ENCODE measurements at regions not wholly inside any gene's neighbourhood (a gene's known extent, or its start where the extent isn't known, plus 50 kb on each side); places are given as distances from the start of the nearest gene placed in this dataset.
"Not testable (repeated sequence)": the region's sequence is repeated elsewhere in the genome, so short reads cannot be mapped to it uniquely, and the experiment has no call there.

GRCh38 chr2:94579221-94579620 lies 292.0 kb upstream of the TEKT4 start:
- not testable (repeated sequence) for TF ChIP-seq CTCF (IDR thresholded peaks at IDR 0.05 in 8 of 11, conservative IDR thresholded peaks at IDR 0.05 in 3 of 11); POLR2A (IDR thresholded peaks at IDR 0.05); POLR2AphosphoS5 (IDR thresholded peaks at IDR 0.05)
